Heart right ventricle (tissue), 16 donors: ENCODE measurements at regions not wholly inside any gene's neighbourhood (a gene's known extent, or its start where the extent isn't known, plus 50 kb on each side); places are given as distances from the start of the nearest gene placed in this dataset.

Source experiments
- ATAC-seq, 8 donors: fragments of 200-7000 bp; cut with Tn5 transposase; one replicate each; pipeline ENCODE4 v1.9.1; 2020; ENCODE audit warnings: mild to moderate bottlenecking in 8 of 8, moderate library complexity in 8 of 8, moderate number of reproducible peaks in 1 of 8
- DNase-seq, 2 donors: peaks; one replicate each; pipeline ENCODE4 v3.0.0-alpha.2; 2020
- H3K27ac ChIP-seq, 10 donors: fragments of 200-600 bp; sonication (generic) in 2 of 10; one replicate each; pipeline versions ENCODE4 v1.5.0 to v1.8.0; 2020 to 2022; ENCODE audit warnings: mild to moderate bottlenecking in 3 of 10
- H3K27me3 ChIP-seq, 7 donors: fragments of 200-600 bp; one replicate each; pipeline ENCODE4 v1.8.0; 2021 to 2022; ENCODE audit warnings: mild to moderate bottlenecking in 2 of 7
- H3K36me3 ChIP-seq, 9 donors: fragments of 200-600 bp; sonication (generic) in 1 of 9; one replicate each; pipeline versions ENCODE4 v1.5.0 to v1.8.0; 2020 to 2022; ENCODE audit warnings: mild to moderate bottlenecking in 2 of 9
- H3K4me1 ChIP-seq, 9 donors: fragments of 200-600 bp; sonication (generic) in 1 of 9; one replicate each; pipeline versions ENCODE4 v1.5.0 to v1.8.0; 2020 to 2022; ENCODE audit warnings: mild to moderate bottlenecking in 4 of 9
- H3K4me3 ChIP-seq, 10 donors: fragments of 200-600 bp; sonication (generic) in 2 of 10; one replicate each; pipeline versions ENCODE4 v1.5.0 to v1.8.0; 2020 to 2022; ENCODE audit warnings: mild to moderate bottlenecking in 7 of 10, moderate library complexity in 2 of 10
- H3K9me3 ChIP-seq, 11 donors: fragments of 200-600 bp in 10 of 11; sonication (generic) in 2 of 11; one replicate each; pipeline versions ENCODE4 v1.5.0 to v1.8.0; 2013 to 2022; ENCODE audit warnings: mild to moderate bottlenecking in 2 of 11, control low read depth in 1 of 11, moderate library complexity in 1 of 11
- CTCF ChIP-seq, 9 donors: fragments of 200-600 bp; sonication (generic) in 2 of 9; IDR thresholded peaks; one replicate each; pipeline versions ENCODE4 v1.5.0 to v1.8.0; 2021 to 2022; ENCODE audit warnings: antibody characterized with exemption in 9 of 9, mild to moderate bottlenecking in 5 of 9, moderate library complexity in 1 of 9
- WGBS, 2 donors: extraction: QIAGEN DNeasy Blood & Tissue Kit; methylation state at CpG; one replicate each; pipeline ENCODE4 v1.1.7; 2013; ENCODE audit warnings: inconsistent platforms in 1 of 2; 5-methylcytosine and 5-hydroxymethylcytosine counted together
- intact Hi-C, 10 donors: fragments of 100-400 bp; cut with DNase I; formaldehyde crosslinking; loops; one replicate each; pipeline versions ENCODE4 v1.11.1 to v1.14.2; 2022
- donor health status: Arrhythmogenic right ventricular cardiomyopathy.
- donor health status: ischemic (EF 13 %, LVEDD 7.1; RV severe dilation, severe dysfunction).
- donor health status: healthy with polysubstance abuse.
- donor health status: DM: no; HTN: yes; CAD: no.
- donor health status: DM: no; HTN: no; CAD: no.
- donor health status: ischemic (EF 25% LVEDD 6.9; RV normal size, moderate dysfunction).
- donor health status: ischemic (EF 25% LVEDD 5.7; RV mildly dilated, moderate dysfunction).
- donor health status: healthy.
- donor health status: DM: yes; HTN: yes; CAD: no.
- donor health status: Ischemic cardiomyopathy.
- donor health status: ischemic (EF 35%, LVEDD 5.7; RV mildly dilated, moderate dysfunction).
- donor health status: nonischemic (EF 11% LVEDD 7.7; RV severe dilation, severe dysfunction).
- donor health status: DM: yes; HTN: yes; CAD: no.
- donor health status: PGD.
- donor health status: ischemic (EF 29% LVEDD 5.4; RV normal size, mild dysfunction).
- donor health status: nonischemic (EF 23%, LVEDD 6.1; RV moderate dilation, normal function).

GRCh38 chr4:74612837-74613236 is 167.9 kb downstream of the AREG start:
- no peak for ATAC-seq
- no peak for DNase-seq
- intact Hi-C loops, result no loop called here
- Histone ChIP-seq H3K27me3 (no peaks in the 10 kb centered on the region), H3K36me3 (no peaks in the 10 kb centered on the region), H3K4me3 (no peak overlapping the region), H3K4me1 (peaks cover 0 to 7% (median 0%) of the 10 kb centered on the region in 9 donors), H3K27ac (no peak overlapping the region), H3K9me3 (peaks cover 0 to 17% (median 0%) of the 10 kb centered on the region in 11 donors)
- 95 to 99% methylated on average over 2 of the region's 2 CpGs for WGBS, 2 donors
- TF ChIP-seq CTCF (IDR thresholded peaks at IDR 0.05), result no peak

GRCh38 chr4:74613266-74613665 is 168.3 kb downstream of the AREG start:
- 78 to 90% methylated on average over 2 of the region's 2 CpGs for WGBS, 2 donors
- Histone ChIP-seq H3K9me3 (peaks cover 0 to 17% (median 0%) of the 10 kb centered on the region in 11 donors), H3K4me3 (no peak overlapping the region), H3K36me3 (no peaks in the 10 kb centered on the region), H3K4me1 (peaks cover 0 to 7% (median 0%) of the 10 kb centered on the region in 9 donors), H3K27me3 (no peaks in the 10 kb centered on the region), H3K27ac (no peak overlapping the region)
- intact Hi-C loops, result no loop called here
- TF ChIP-seq CTCF (IDR thresholded peaks at IDR 0.05), result no peak
- DNase-seq (no peak), ATAC-seq (no peak)

GRCh38 chr4:74615411-74615810 is 170.5 kb downstream of the AREG start:
- intact Hi-C loops, result no loop called here
- Histone ChIP-seq H3K27me3 (no peaks in the 10 kb centered on the region), H3K4me1 (peaks cover 0 to 14% (median 0%) of the 10 kb centered on the region in 9 donors), H3K4me3 (no peak overlapping the region), H3K27ac (no peak overlapping the region), H3K36me3 (no peaks in the 10 kb centered on the region), H3K9me3 (peaks cover 0 to 17% (median 0%) of the 10 kb centered on the region in 11 donors)
- DNase-seq (no peak), ATAC-seq (no peak)
- 59 to 68% methylated on average over 2 of the region's 2 CpGs for WGBS, 2 donors
- no peak for TF ChIP-seq CTCF (IDR thresholded peaks at IDR 0.05)

GRCh38 chr4:74618166-74618565 is 173.2 kb downstream of the AREG start:
- intact Hi-C loops, result no loop called here
- Histone ChIP-seq H3K4me1 (peaks cover 0 to 14% (median 0%) of the 10 kb centered on the region in 9 donors), H3K27ac (no peak overlapping the region), H3K4me3 (no peak overlapping the region), H3K9me3 (peaks cover 0 to 17% (median 0%) of the 10 kb centered on the region in 11 donors), H3K36me3 (no peaks in the 10 kb centered on the region), H3K27me3 (no peaks in the 10 kb centered on the region)
- TF ChIP-seq CTCF (IDR thresholded peaks at IDR 0.05), result no peak
- DNase-seq (no peak), ATAC-seq (no peak)
- 47 to 58% methylated on average over 1 of the region's 1 CpG for WGBS, 2 donors
